Middle frontal gyrus (tissue), 1 donor: ENCODE measurements at regions not wholly inside any gene's neighbourhood (a gene's known extent, or its start where the extent isn't known, plus 50 kb on each side); places are given as distances from the start of the nearest gene placed in this dataset.
"Not testable (repeated sequence)": the region's sequence is repeated elsewhere in the genome, so short reads cannot be mapped to it uniquely, and the experiment has no call there.

Experiments used
- DNase-seq: peaks from one replicate; pipeline ENCODE4 v3.0.0-alpha.2; 2015; ENCODE audit warnings: low spot score; ENCODE audit errors: extremely low spot score

- no peak for DNase-seq
Observed at GRCh38 chr14:30218907-30219306, 291.3 kb upstream of the PRKD1 start.

GRCh38 chr14:30221546-30221945 lies 293.9 kb upstream of the PRKD1 start:
- no peak for DNase-seq

GRCh38 chr14:30223385-30223785 lies 295.7 kb upstream of the PRKD1 start:
- DNase-seq = no peak

GRCh38 chr14:30223966-30224365 lies 296.3 kb upstream of the PRKD1 start:
- DNase-seq = no peak

- no peak for DNase-seq
Observed at GRCh38 chr14:30225176-30225575, 297.5 kb upstream of the PRKD1 start.

GRCh38 chr14:30227436-30227835 lies 299.8 kb upstream of the PRKD1 start:
- DNase-seq = no peak

GRCh38 chr14:30227876-30228275 lies 300.2 kb upstream of the PRKD1 start:
- DNase-seq = no peak

- DNase-seq = no peak
Observed at GRCh38 chr14:30230719-30231118, 303.1 kb upstream of the PRKD1 start.

- no peak for DNase-seq
Observed at GRCh38 chr14:30234966-30235365, 307.3 kb upstream of the PRKD1 start.

- no peak for DNase-seq
Observed at GRCh38 chr14:30235485-30235884, 307.8 kb upstream of the PRKD1 start.

- no peak for DNase-seq
Observed at GRCh38 chr14:30238936-30239335, 311.3 kb upstream of the PRKD1 start.

- DNase-seq = no peak
Observed at GRCh38 chr14:30240018-30240417, 312.4 kb upstream of the PRKD1 start.

- DNase-seq = no peak
Observed at GRCh38 chr14:30240685-30241084, 313.0 kb upstream of the PRKD1 start.

- no peak for DNase-seq
Observed at GRCh38 chr14:30242744-30243143, 315.1 kb upstream of the PRKD1 start.

- DNase-seq = no peak
Observed at GRCh38 chr14:30243207-30243606, 315.6 kb upstream of the PRKD1 start.

GRCh38 chr14:30243805-30244204 lies 315.2 kb upstream of the G2E3 start:
- no peak for DNase-seq

GRCh38 chr14:30244348-30244747 lies 314.6 kb upstream of the G2E3 start:
- DNase-seq = not testable (repeated sequence)

GRCh38 chr14:30251017-30251416 lies 307.9 kb upstream of the G2E3 start:
- no peak for DNase-seq

GRCh38 chr14:30251557-30252100 lies 307.3 kb upstream of the G2E3 start:
- DNase-seq = no peak

GRCh38 chr14:30252151-30252550 lies 306.8 kb upstream of the G2E3 start:
- no peak for DNase-seq

- no peak for DNase-seq
Observed at GRCh38 chr14:30252783-30253674, 305.9 kb upstream of the G2E3 start.

- no peak for DNase-seq
Observed at GRCh38 chr14:30256627-30257026, 302.3 kb upstream of the G2E3 start.
